22Rv1 (cell line): ENCODE measurements at regions not wholly inside any gene's neighbourhood (a gene's known extent, or its start where the extent isn't known, plus 50 kb on each side); places are given as distances from the start of the nearest gene placed in this dataset.

Source experiments
- CTCF ChIP-seq: fragments of 450-650 bp; IDR thresholded peaks from 2 replicates; pipeline ENCODE4 v1.5.1; 2017; ENCODE audit warnings: mild to moderate bottlenecking
- ZFX ChIP-seq: fragments of 450-650 bp; IDR thresholded peaks from 2 replicates; pipeline ENCODE4 v1.6.1; 2017; ENCODE audit warnings: antibody characterized with exemption, borderline replicate concordance

- TF ChIP-seq CTCF (no peak), ZFX (no peak)
Observed at GRCh38 chr18:37649930-37650329, 84.3 kb upstream of the CELF4 start.
